Astrocyte of the spinal cord (primary cell): ENCODE measurements at regions not wholly inside any gene's neighbourhood (a gene's known extent, or its start where the extent isn't known, plus 50 kb on each side); places are given as distances from the start of the nearest gene placed in this dataset.
A peak's percentile ranks its signal among the peaks of the same experiment; 100 is the strongest.

Experiments used
- DNase-seq: peaks from one replicate; pipeline ENCODE4 v3.0.0; 2011; ENCODE audit warnings: low read depth, low spot score
- H3K4me3 ChIP-seq: 2 replicates; pipeline ENCODE4 v1.5.1; 2011; ENCODE audit warnings: low read depth, mild to moderate bottlenecking, low read length, moderate library complexity
- in situ Hi-C: cut with HindIII; loops from 2 replicates; pipeline ENCODE4 v1.10.0; 2017; ENCODE audit warnings: low sequenced_read_pairs
- TF ChIP-seq, protein P1 (sequence below): IDR thresholded peaks from 2 replicates; pipeline ENCODE4 v1.5.1; 2012; ENCODE audit warnings: low read depth, mild to moderate bottlenecking, low read length, inconsistent platforms

DNA sequence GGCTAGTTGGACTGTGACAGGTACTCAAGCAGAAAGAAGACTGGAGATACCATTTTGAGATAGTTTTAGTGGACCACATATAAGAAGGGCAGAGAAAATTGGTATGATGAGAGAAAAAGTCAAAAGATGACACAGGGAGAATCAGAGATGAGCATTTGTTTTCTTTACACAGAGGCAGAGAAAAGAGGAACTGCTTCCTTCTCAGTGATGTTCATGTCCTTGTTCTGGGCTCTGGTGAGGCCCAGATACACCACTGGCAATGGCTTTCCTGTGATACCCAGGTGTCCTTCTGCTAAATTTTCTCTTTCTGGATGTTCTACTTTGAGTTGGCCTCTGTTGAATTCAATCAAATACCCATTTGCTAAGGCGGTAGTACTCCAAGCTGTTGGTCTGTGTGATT lies 1782.7 kb upstream of the SEL1L start:
- no peak overlapping the region for H3K4me3 ChIP-seq
- TF ChIP-seq, protein P1, sequence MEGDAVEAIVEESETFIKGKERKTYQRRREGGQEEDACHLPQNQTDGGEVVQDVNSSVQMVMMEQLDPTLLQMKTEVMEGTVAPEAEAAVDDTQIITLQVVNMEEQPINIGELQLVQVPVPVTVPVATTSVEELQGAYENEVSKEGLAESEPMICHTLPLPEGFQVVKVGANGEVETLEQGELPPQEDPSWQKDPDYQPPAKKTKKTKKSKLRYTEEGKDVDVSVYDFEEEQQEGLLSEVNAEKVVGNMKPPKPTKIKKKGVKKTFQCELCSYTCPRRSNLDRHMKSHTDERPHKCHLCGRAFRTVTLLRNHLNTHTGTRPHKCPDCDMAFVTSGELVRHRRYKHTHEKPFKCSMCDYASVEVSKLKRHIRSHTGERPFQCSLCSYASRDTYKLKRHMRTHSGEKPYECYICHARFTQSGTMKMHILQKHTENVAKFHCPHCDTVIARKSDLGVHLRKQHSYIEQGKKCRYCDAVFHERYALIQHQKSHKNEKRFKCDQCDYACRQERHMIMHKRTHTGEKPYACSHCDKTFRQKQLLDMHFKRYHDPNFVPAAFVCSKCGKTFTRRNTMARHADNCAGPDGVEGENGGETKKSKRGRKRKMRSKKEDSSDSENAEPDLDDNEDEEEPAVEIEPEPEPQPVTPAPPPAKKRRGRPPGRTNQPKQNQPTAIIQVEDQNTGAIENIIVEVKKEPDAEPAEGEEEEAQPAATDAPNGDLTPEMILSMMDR: no peak
- no peak for DNase-seq
- in situ Hi-C loops: no loop called here

DNA sequence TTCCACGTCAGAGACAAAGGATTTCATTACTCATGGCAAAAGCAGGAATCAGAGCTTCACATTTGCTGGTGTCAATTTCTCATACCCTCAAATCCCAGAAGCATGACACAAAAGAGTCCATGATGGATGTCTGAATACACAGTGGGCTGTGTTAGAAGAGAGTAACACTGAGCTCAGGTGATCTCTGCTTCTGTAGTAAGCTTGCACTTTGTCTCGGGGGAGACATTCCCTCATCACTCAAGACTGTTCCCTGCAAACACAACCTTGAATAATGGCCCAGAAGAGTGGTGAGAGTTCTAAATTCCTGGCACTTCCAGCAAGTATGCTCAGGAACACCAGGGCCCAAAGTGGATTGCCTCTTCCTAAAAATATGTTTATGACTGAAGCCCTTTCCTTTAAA lies 1787.2 kb upstream of the SEL1L start:
- TF ChIP-seq, protein P1: no peak
- H3K4me3 ChIP-seq: no peak overlapping the region
- in situ Hi-C loops: no loop called here
- DNase-seq: no peak

DNA sequence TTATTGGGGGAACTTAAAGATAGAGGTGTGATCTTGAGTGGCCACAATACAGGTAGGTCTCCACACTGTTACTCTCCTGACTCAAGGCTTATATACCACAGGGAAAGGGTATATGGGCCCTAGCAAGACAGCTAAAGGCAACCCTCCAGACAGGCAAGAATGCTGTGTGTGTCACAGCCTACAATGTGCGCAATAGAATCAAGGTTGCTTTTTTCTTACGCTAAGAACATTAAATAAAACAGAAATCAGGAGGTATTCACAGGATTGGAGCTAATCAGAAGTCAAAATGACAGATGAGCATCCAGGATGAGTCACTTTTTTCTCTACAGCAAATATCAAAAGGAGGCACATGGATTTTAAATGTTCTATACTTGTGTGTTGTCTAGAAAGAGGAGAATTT lies 1797.9 kb upstream of the SEL1L start:
- TF ChIP-seq, protein P1: no peak
- no peak for DNase-seq
- H3K4me3 ChIP-seq: no peak overlapping the region
- in situ Hi-C loops: no loop called here

DNA sequence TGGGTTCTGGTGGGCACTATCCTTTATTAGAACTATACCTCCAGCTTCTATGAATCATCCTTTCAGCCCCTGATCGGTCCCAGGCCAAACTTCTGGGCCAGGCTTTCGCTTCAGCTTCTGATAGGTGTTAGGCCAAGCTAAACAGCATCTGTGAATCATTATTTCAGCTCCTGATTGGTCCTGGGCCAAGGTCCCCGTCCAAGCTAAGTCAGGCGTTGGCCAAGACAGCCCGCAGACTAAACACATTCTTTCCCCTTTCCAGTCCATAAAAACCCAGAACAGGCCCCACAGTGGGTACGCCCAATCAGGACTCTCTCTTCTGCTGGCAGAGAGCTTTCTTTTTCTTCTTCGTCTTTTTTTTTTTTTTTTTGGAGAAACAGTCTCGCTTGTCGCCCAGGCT lies 1808.9 kb upstream of the SEL1L start:
- no peak for DNase-seq
- no peak overlapping the region for H3K4me3 ChIP-seq
- in situ Hi-C loops: no loop called here
- TF ChIP-seq, protein P1: no peak

DNA sequence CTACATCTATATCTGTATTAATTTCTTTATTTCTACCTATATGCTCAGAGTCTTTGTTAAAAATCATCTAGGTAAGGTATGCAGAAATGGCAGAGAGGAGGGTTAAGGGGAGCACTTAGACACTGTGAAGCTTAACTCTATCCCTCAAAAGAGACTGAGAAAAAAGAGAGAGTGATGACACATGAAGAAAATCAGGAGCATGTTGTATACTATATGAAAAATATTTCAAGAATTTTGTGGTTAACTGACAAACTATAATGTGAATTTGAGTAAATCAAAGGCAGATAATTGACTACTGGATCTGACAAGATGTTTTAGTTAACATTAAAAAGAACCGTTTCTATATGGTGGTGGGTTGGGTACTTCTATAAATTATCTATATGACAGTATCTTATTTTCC lies 1814.2 kb upstream of the SEL1L start:
- peak; percentile 4 for DNase-seq
- H3K4me3 ChIP-seq: no peak overlapping the region
- TF ChIP-seq, protein P1: no peak
- in situ Hi-C loops: no loop called here

DNA sequence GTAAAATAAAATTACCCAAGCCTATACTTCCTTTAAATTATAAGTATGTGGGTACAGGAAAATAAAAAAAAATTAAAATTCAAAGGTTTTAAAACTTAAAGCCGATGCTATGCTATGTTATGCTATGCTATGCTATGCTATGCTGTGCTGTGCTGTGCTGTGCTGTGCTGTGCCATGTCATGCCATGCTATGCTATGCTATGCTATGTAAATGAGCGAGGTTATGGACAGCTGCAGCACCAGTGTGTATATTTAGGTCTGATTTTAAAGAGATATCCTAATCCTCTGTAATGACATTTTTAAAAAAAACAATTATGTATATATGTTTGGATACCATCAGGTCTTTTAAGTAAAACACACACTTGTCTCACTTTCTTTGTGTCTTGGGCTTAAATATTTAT lies 1822.0 kb upstream of the SEL1L start:
- no peak for DNase-seq
- in situ Hi-C loops: no loop called here
- no peak overlapping the region for H3K4me3 ChIP-seq
- TF ChIP-seq, protein P1: no peak

DNA sequence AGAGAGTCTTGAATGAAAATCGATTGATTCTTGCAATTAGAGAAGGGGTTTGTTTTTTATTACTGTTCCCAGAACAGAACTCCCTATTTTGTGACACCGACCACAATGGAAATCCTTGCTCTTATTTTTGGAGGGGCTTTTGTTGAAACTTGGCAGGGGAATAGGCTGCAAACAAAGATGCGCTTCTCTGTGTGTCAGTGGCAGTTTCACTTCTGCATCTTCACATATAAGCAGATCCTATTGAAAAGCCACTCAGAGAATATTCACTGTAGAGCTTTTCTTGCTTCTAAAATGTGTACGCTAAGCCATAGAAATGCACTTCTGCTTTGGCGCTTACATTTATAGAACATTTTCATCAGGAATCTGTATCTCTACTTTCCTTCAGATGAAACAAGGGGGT lies 1822.4 kb upstream of the SEL1L start:
- no peak overlapping the region for H3K4me3 ChIP-seq
- TF ChIP-seq, protein P1: no peak
- in situ Hi-C loops: no loop called here
- DNase-seq: no peak
